ENCODE measurements at regions not wholly inside any gene's neighbourhood (a gene's known extent, or its start where the extent isn't known, plus 50 kb on each side); places are given as distances from the start of the nearest gene placed in this dataset.

DNA sequence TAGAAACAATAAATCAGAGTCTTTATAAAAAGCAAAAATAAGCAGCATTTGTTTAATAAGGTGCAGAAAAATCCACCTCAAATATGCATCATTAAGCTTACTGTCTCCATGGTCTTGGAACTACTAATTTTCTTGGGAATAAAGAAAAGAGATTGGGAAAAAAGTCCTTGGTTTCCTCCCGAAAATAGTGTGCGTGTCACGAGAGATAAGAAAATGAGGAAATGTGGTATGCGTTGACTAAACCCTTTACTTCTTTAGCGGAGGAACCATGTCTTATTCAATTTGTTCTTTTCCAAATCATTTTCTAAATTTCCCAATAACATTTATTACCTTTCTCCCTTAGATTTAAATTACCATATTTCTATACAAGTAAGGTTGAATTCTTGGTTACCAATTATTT lies 54.1 kb upstream of the HBS1L start:
- H3K4me1 Mint-ChIP-seq = peaks cover 2% of the 10 kb centered on the region
- Histone ChIP-seq H2AFZ (ENCODE audit: insufficient read depth, low read depth, low read length, poor library complexity, severe bottlenecking) (no peak overlapping the region), H3K27ac (ENCODE audit: low read length in 2 of 2) (no peak overlapping the region), H3K79me2 (ENCODE audit: control insufficient read depth, insufficient read depth, low read length) (no peaks in the 10 kb centered on the region), H3K9me3 (ENCODE audit: control extremely low read depth in 1 of 3, control insufficient read depth in 2 of 3, insufficient read depth in 1 of 3, low read length in 2 of 3) (no peaks in the 10 kb centered on the region), H3K4me1 (ENCODE audit: control insufficient read depth in 2 of 2, insufficient read depth in 2 of 2, low read length in 2 of 2) (no peaks in the 10 kb centered on the region), H3K9ac (ENCODE audit: low read length) (no peak overlapping the region), H3K4me3 (ENCODE audit: control extremely low read depth in 1 of 5, extremely low read depth in 1 of 5, insufficient read depth in 1 of 5, low read depth in 2 of 5, low read length in 4 of 5) (no peak overlapping the region), H3K27me3 (replicated peaks in 1 of 4; ENCODE audit: control extremely low read depth in 1 of 4, control insufficient read depth in 3 of 4, insufficient read depth in 4 of 4, low read length in 3 of 4) (no peaks in the 10 kb centered on the region), H3K36me3 (replicated peaks in 1 of 2; ENCODE audit: control extremely low read depth in 1 of 2, control insufficient read depth in 1 of 2, extremely low read depth in 1 of 2, insufficient read depth in 2 of 2, low read length in 1 of 2) (no peaks in the 10 kb centered on the region), H3K4me2 (replicated peaks; ENCODE audit: low read depth, low read length, poor library complexity, severe bottlenecking) (no peak overlapping the region), H4K20me1 (ENCODE audit: control insufficient read depth, insufficient read depth, low read length, poor library complexity, severe bottlenecking) (no peaks in the 10 kb centered on the region)
- WGBS (ENCODE audit: insufficient coverage) = no CpG with 5 or more reads among the region's 5 CpGs
- DNase-seq (no peak), ATAC-seq (ENCODE audit: low read depth) (no peak)
- ChIA-PET POLR2A (no interaction called here), CTCF (no interaction called here)
- H3K4me3 Mint-ChIP-seq = no peak overlapping the region
- peaks cover 9% of the 10 kb centered on the region for H3K27me3 Mint-ChIP-seq
- no peaks in the 10 kb centered on the region for H3K9me3 Mint-ChIP-seq (ENCODE audit: insufficient read depth)
- TF ChIP-seq, protein P1, sequence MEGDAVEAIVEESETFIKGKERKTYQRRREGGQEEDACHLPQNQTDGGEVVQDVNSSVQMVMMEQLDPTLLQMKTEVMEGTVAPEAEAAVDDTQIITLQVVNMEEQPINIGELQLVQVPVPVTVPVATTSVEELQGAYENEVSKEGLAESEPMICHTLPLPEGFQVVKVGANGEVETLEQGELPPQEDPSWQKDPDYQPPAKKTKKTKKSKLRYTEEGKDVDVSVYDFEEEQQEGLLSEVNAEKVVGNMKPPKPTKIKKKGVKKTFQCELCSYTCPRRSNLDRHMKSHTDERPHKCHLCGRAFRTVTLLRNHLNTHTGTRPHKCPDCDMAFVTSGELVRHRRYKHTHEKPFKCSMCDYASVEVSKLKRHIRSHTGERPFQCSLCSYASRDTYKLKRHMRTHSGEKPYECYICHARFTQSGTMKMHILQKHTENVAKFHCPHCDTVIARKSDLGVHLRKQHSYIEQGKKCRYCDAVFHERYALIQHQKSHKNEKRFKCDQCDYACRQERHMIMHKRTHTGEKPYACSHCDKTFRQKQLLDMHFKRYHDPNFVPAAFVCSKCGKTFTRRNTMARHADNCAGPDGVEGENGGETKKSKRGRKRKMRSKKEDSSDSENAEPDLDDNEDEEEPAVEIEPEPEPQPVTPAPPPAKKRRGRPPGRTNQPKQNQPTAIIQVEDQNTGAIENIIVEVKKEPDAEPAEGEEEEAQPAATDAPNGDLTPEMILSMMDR (IDR thresholded peaks at IDR 0.05) = no peak
- TF ChIP-seq EZH2 (IDR thresholded peaks at IDR 0.05; ENCODE audit: borderline replicate concordance, insufficient read depth, low read depth, low read length, poor library complexity, severe bottlenecking) = no peak
- intact Hi-C loops (cut with micrococcal nuclease) = no loop called here
- H3K27ac Mint-ChIP-seq = no peak overlapping the region

DNA sequence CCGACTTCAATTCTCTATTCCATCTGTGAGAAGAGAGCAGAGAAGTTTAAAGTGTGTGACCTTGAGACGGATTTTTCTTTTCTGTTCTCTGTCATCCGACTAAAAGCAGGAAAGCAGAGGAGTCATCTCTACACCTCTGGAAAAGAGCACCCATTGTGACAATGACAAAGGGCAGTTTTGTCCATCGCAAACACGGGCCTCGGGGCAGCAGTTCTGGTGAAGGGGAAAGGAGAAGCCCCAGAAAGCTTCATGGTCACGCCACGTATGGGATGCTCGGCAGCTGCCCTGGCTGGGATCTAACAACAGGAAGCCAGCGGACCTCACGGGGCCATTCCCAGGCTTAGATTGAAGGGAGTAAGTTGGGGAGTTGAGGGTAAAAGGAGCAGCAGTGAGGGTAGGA lies 52.0 kb upstream of the HBS1L start:
- DNase-seq (no peak), ATAC-seq (ENCODE audit: low read depth) (no peak)
- TF ChIP-seq, protein P1 (IDR thresholded peaks at IDR 0.05) = no peak
- no peak for TF ChIP-seq EZH2 (IDR thresholded peaks at IDR 0.05; ENCODE audit: borderline replicate concordance, insufficient read depth, low read depth, low read length, poor library complexity, severe bottlenecking)
- no peak overlapping the region for H3K4me3 ChIP-seq (ENCODE audit: control extremely low read depth in 1 of 5, extremely low read depth in 1 of 5, insufficient read depth in 1 of 5, low read depth in 2 of 5, low read length in 4 of 5)
- H3K4me1 Mint-ChIP-seq = peaks cover 7% of the 10 kb centered on the region
- H3K79me2 ChIP-seq (ENCODE audit: control insufficient read depth, insufficient read depth, low read length) = no peaks in the 10 kb centered on the region
- H3K4me1 ChIP-seq (ENCODE audit: control insufficient read depth in 2 of 2, insufficient read depth in 2 of 2, low read length in 2 of 2) = peaks cover 0 to 3% of the 10 kb centered on the region in 2 donors
- no peak overlapping the region for H3K27ac Mint-ChIP-seq
- no peak overlapping the region for H3K27ac ChIP-seq (ENCODE audit: low read length in 2 of 2)
- H3K27me3 ChIP-seq (replicated peaks in 1 of 4; ENCODE audit: control extremely low read depth in 1 of 4, control insufficient read depth in 3 of 4, insufficient read depth in 4 of 4, low read length in 3 of 4) = no peaks in the 10 kb centered on the region
- intact Hi-C loops (cut with micrococcal nuclease) = no loop called here
- ChIA-PET POLR2A (no interaction called here), CTCF (no interaction called here)
- H3K9ac ChIP-seq (ENCODE audit: low read length) = no peak overlapping the region
- 97% methylated on average over 9 of the region's 11 CpGs for WGBS (ENCODE audit: insufficient coverage)
- H3K4me2 ChIP-seq (replicated peaks; ENCODE audit: low read depth, low read length, poor library complexity, severe bottlenecking) = no peak overlapping the region
- H2AFZ ChIP-seq (ENCODE audit: insufficient read depth, low read depth, low read length, poor library complexity, severe bottlenecking) = no peak overlapping the region
- no peaks in the 10 kb centered on the region for H3K9me3 ChIP-seq (ENCODE audit: control extremely low read depth in 1 of 3, control insufficient read depth in 2 of 3, insufficient read depth in 1 of 3, low read length in 2 of 3)
- no peak overlapping the region for H3K4me3 Mint-ChIP-seq
- H4K20me1 ChIP-seq (ENCODE audit: control insufficient read depth, insufficient read depth, low read length, poor library complexity, severe bottlenecking) = no peaks in the 10 kb centered on the region
- H3K27me3 Mint-ChIP-seq = no peaks in the 10 kb centered on the region
- no peaks in the 10 kb centered on the region for H3K9me3 Mint-ChIP-seq (ENCODE audit: insufficient read depth)
- H3K36me3 ChIP-seq (replicated peaks in 1 of 2; ENCODE audit: control extremely low read depth in 1 of 2, control insufficient read depth in 1 of 2, extremely low read depth in 1 of 2, insufficient read depth in 2 of 2, low read length in 1 of 2) = no peaks in the 10 kb centered on the region

Measured in B cell (primary cell).